ENCODE measurements at regions not wholly inside any gene's neighbourhood (a gene's known extent, or its start where the extent isn't known, plus 50 kb on each side); places are given as distances from the start of the nearest gene placed in this dataset.

- TF ChIP-seq CTCF (conservative IDR thresholded peaks at IDR 0.05) (no peak), ZFX (IDR thresholded peaks at IDR 0.05) (no peak)
Measured at GRCh38 chr3:88403319-88403718, 253.6 kb downstream of the C3orf38 start.

Data from C4-2B (cell line).